Testis (tissue), 2 donors: ENCODE measurements at regions not wholly inside any gene's neighbourhood (a gene's known extent, or its start where the extent isn't known, plus 50 kb on each side); places are given as distances from the start of the nearest gene placed in this dataset.

Experiments
- DNase-seq: peaks from one replicate; pipeline ENCODE4 v3.0.0-alpha.2; 2019
- H3K27ac ChIP-seq, 2 donors: fragments of 200-600 bp; sonication (generic); one replicate each; pipeline ENCODE4 v1.5.1; 2019
- H3K27me3 ChIP-seq: fragments of 200-600 bp; sonication (generic); one replicate; pipeline ENCODE4 v1.5.1; 2019
- H3K36me3 ChIP-seq: fragments of 200-600 bp; sonication (generic); one replicate; pipeline ENCODE4 v1.5.1; 2017; ENCODE audit warnings: low read depth; ENCODE audit errors: missing control alignments
- H3K4me1 ChIP-seq: fragments of 200-600 bp; sonication (generic); one replicate; pipeline ENCODE4 v1.5.1; 2019
- H3K4me3 ChIP-seq, 2 donors: fragments of 200-600 bp; sonication (generic); one replicate each; pipeline ENCODE4 v1.5.1; 2017 to 2019
- H3K9me3 ChIP-seq: fragments of 200-600 bp; sonication (generic); one replicate; pipeline ENCODE4 v1.5.1; 2017
- POLR2A ChIP-seq: fragments of 450-650 bp; IDR thresholded peaks from one replicate; pipeline ENCODE4 v1.6.1; 2017; ENCODE audit warnings: antibody characterized with exemption, mild to moderate bottlenecking, moderate library complexity
- WGBS, 2 donors: methylation state at CpG; one replicate each; pipeline ENCODE4 v1.1.5; 2018; 5-methylcytosine and 5-hydroxymethylcytosine counted together
- intact Hi-C: fragments of 100-400 bp; cut with DNase I; formaldehyde crosslinking; loops from one replicate; pipeline ENCODE4 v1.15.1; 2023; ENCODE audit warnings: low total_unique reads
- TF ChIP-seq, protein P1 (sequence below), 3 experiments: fragments of 450-650 bp in 2 of 3; fragments of 200-600 bp in 1 of 3; sonication (generic) in 1 of 3; IDR thresholded peaks; one replicate each; pipeline ENCODE4 v1.5.1; 2016 to 2019; ENCODE audit warnings: antibody characterized with exemption in 3 of 3, mild to moderate bottlenecking in 2 of 3, moderate library complexity in 1 of 3

DNA sequence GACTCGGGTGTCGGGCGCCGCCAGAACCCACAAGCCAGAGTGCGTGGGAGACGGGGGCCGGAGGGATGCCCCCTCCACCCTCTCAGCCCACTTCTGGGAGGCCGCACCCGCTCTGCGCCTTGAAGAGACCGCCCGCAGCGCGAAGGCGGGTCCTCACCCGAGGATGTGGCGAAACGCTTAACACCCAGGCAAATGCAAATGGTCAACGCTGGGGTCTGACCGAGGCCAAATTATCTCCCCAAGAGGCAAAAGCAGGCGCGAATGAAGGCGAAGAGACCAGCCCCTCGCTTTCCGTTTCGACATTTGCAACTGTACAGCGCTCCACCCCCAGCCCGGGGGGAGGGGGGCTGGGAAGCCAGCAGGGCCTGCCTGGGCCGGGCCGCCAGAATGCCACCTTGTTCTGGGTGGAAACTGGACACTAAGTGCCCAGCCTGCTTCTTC, 137.7 kb upstream of the ZIC3 start:
- no peak for DNase-seq
- intact Hi-C loops = no loop called here
- no peaks in the 10 kb centered on the region for H3K27me3 ChIP-seq
- H3K36me3 ChIP-seq = no peaks in the 10 kb centered on the region
- H3K27ac ChIP-seq = no peak overlapping the region
- 1% methylated on average over 26 of the region's 30 CpGs; no CpG with 5 or more reads in 1 of the 2 donors for WGBS, 2 donors
- H3K9me3 ChIP-seq = no peaks in the 10 kb centered on the region
- peak overlapping the region; percentile 10 to 38 for H3K4me3 ChIP-seq
- H3K4me1 ChIP-seq = no peaks in the 10 kb centered on the region
- TF ChIP-seq, protein P1, sequence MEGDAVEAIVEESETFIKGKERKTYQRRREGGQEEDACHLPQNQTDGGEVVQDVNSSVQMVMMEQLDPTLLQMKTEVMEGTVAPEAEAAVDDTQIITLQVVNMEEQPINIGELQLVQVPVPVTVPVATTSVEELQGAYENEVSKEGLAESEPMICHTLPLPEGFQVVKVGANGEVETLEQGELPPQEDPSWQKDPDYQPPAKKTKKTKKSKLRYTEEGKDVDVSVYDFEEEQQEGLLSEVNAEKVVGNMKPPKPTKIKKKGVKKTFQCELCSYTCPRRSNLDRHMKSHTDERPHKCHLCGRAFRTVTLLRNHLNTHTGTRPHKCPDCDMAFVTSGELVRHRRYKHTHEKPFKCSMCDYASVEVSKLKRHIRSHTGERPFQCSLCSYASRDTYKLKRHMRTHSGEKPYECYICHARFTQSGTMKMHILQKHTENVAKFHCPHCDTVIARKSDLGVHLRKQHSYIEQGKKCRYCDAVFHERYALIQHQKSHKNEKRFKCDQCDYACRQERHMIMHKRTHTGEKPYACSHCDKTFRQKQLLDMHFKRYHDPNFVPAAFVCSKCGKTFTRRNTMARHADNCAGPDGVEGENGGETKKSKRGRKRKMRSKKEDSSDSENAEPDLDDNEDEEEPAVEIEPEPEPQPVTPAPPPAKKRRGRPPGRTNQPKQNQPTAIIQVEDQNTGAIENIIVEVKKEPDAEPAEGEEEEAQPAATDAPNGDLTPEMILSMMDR (IDR thresholded peaks at IDR 0.05) = no peak
- TF ChIP-seq POLR2A = no peak

- peak overlapping the region; percentile 10 to 38 for H3K4me3 ChIP-seq
- no peak overlapping the region for H3K27ac ChIP-seq
- TF ChIP-seq, protein P1 (IDR thresholded peaks at IDR 0.05) = no peak
- TF ChIP-seq POLR2A = no peak
- no peak for DNase-seq
- H3K36me3 ChIP-seq = no peaks in the 10 kb centered on the region
- WGBS, 2 donors = 0 to 1% methylated on average over 3 to 17 of the region's 18 CpGs
- intact Hi-C loops = no loop called here
- no peaks in the 10 kb centered on the region for H3K4me1 ChIP-seq
- H3K9me3 ChIP-seq = no peaks in the 10 kb centered on the region
- H3K27me3 ChIP-seq = no peaks in the 10 kb centered on the region
Measured at GRCh38 chrX:137427816-137428215, 138.1 kb upstream of the ZIC3 start.

GRCh38 chrX:137427426-137427778, 138.5 kb upstream of the ZIC3 start:
- TF ChIP-seq, protein P1 (IDR thresholded peaks at IDR 0.05) = no peak
- TF ChIP-seq POLR2A = no peak
- WGBS, 2 donors = 1% methylated on average over 16 of the region's 20 CpGs; no CpG with 5 or more reads in 1 of the 2 donors
- no peaks in the 10 kb centered on the region for H3K9me3 ChIP-seq
- H3K27me3 ChIP-seq = no peaks in the 10 kb centered on the region
- no peaks in the 10 kb centered on the region for H3K36me3 ChIP-seq
- no peak overlapping the region for H3K27ac ChIP-seq
- intact Hi-C loops = no loop called here
- DNase-seq = no peak
- no peak overlapping the region for H3K4me3 ChIP-seq
- H3K4me1 ChIP-seq = no peaks in the 10 kb centered on the region

DNA sequence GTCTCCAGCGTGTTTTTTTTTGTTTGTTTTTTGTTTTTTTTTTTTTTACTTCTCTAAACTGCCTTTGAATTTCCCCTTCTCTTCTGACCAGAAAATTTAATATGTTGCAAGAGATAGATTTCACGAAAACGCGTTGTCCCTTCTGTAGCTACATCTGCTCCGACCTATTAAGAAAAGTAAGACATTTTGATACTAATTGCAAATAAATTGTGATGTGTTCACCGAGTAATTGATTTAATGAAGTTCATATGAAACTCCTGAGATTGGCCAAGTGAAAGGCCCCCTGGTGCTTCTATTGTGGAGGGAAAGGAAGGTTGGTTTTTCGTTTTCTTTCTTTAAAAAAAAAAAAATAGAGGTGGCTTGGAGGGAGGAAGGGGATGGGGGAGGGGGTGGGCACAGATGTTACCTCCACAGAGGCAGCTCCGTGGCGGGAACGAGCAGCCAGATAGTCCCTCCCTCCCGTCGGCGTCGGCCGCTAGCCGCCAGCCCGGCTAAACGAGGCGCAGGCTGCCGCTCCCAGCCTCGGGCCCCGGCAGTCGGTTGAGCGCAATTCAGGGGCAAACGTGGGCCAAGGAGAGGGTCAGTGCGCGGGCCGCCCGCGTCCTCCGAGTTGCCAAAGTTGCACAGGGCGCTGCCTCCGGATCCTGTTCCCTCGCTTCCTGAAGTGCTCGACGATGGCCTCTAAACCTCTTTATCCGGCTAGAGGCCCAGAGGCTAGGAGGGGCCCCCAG, 139.1 kb upstream of the ZIC3 start:
- H3K36me3 ChIP-seq = no peaks in the 10 kb centered on the region

More for the DNA sequence above, 139.1 kb upstream of the ZIC3 start:
- Histone ChIP-seq H3K9me3 (no peaks in the 10 kb centered on the region), H3K27ac (no peak overlapping the region), H3K4me1 (no peaks in the 10 kb centered on the region), H3K27me3 (no peaks in the 10 kb centered on the region), H3K4me3 (no peak overlapping the region)
- no peak for DNase-seq
- intact Hi-C loops = no loop called here
- WGBS, 2 donors = 3% methylated on average over 20 to 28 of the region's 37 CpGs
- TF ChIP-seq, protein P1 (IDR thresholded peaks at IDR 0.05) = no peak
- TF ChIP-seq POLR2A = no peak
